Pulmonary artery endothelial cell (primary cell): ENCODE measurements at regions not wholly inside any gene's neighbourhood (a gene's known extent, or its start where the extent isn't known, plus 50 kb on each side); places are given as distances from the start of the nearest gene placed in this dataset.

Experiments
- DNase-seq: peaks from one replicate; pipeline ENCODE4 v3.0.0-alpha.2; 2011; ENCODE audit warnings: low read depth, low spot score

DNA sequence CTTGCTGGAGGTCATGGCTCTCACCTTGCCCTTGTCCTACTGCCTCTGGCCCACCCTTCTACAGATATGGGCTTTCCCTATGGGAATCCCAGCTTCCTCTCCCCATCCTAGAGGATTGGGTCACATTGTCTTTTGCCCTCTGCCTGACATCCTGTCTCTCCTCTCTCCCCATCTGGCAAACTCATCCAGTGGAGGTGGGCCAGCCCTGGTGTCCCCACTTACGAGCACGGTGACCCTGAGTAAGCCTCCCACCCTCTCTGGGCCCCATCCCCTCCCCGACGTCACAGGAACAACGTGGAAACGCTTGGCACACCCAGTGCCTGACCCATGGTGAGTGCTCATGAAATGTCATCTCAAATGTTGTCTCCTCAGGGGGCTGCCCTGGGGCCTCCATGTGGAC lies 56.1 kb upstream of the ID3 start:
- no peak for DNase-seq

GRCh38 chr1:23614032-23614660 lies 54.8 kb upstream of the ID3 start:
- no peak for DNase-seq

DNA sequence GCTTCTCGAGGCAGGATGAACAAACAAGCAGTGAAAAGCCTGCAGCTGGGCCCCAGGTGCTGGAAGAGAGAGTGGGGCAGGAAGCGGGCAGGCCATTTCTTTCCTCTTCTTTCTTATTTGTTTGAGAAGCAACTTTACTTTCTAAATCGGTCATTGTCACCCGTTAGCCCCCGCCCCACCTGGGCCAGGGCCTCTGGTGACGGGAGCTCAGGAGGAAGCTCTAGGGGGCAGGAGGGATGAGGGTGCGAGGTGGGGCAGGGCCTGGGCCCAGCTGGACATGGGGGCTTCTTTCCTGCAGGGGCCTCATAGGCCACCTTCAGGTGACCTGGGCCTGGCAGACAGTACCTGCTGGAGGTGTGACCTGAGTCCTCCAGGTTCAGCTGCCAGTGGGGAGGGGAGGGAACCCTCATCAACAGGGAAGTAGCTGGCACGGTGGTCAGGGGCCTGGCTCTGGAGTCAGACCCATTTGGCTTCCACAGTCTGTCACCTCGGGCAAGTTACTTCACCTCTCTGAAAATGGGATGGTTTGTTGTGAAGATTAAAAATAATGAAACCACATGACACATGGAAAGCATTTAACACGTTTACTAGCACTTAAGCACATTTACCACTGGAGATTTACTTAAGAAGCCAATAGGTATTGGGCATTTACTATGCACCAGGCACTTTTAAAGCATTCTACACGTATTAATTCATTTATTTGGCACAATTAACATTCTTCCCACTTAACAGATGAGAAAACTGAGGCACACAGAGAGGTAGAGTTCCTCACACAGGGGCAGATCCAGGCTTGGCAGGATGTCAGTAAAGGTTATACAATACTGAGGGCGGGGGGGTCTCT lies 54.1 kb upstream of the ID3 start:
- DNase-seq: no peak

- no peak for DNase-seq
These were observed 52.5 kb upstream of the ID3 start for GRCh38 chr1:23611601-23612327.

- no peak for DNase-seq
These were observed 51.4 kb upstream of the ID3 start for GRCh38 chr1:23610677-23611076.

- DNase-seq: no peak
These were observed 50.7 kb upstream of the ID3 start for GRCh38 chr1:23609971-23610370.
